Dendritic cell treated with granulocyte-macrophage colony-stimulating factor and Interleukin-4, amounts not matched to agents 40 ng/mL and 50 ng/mL, for 4 days (primary cell): ENCODE measurements at regions not wholly inside any gene's neighbourhood (a gene's known extent, or its start where the extent isn't known, plus 50 kb on each side); places are given as distances from the start of the nearest gene placed in this dataset.

Experiments
- H3K27ac Mint-ChIP-seq: one replicate; pipeline ENCODE4 v1.8.0; 2022; ENCODE audit warnings: mild to moderate bottlenecking, mixed read lengths
- H3K27me3 Mint-ChIP-seq: one replicate; pipeline ENCODE4 v1.8.0; 2022; ENCODE audit warnings: mild to moderate bottlenecking, mixed read lengths
- H3K36me3 Mint-ChIP-seq: one replicate; pipeline ENCODE4 v1.8.0; 2022; ENCODE audit warnings: low read depth, mixed read lengths
- H3K4me1 Mint-ChIP-seq: one replicate; pipeline ENCODE4 v1.8.0; 2022; ENCODE audit warnings: low read depth, mixed read lengths
- H3K4me3 Mint-ChIP-seq: one replicate; pipeline ENCODE4 v1.8.0; 2022; ENCODE audit warnings: mild to moderate bottlenecking, moderate library complexity, mixed read lengths
- H3K9me3 Mint-ChIP-seq: one replicate; pipeline ENCODE4 v1.8.0; 2022; ENCODE audit warnings: mixed read lengths
- intact Hi-C: fragments of 100-400 bp; cut with micrococcal nuclease; formaldehyde crosslinking; loops from one replicate; pipeline ENCODE4 v1.15.0; 2022

GRCh38 chr3:189460511-189460910 is 170.7 kb upstream of the TP63 start:
- Mint-ChIP-seq H3K36me3 (no peaks in the 10 kb centered on the region), H3K9me3 (peaks cover 10% of the 10 kb centered on the region), H3K4me1 (no peaks in the 10 kb centered on the region), H3K27ac (no peak overlapping the region), H3K4me3 (no peak overlapping the region), H3K27me3 (no peaks in the 10 kb centered on the region)
- intact Hi-C loops: no loop called here

- H3K36me3 Mint-ChIP-seq: no peaks in the 10 kb centered on the region
- no peaks in the 10 kb centered on the region for H3K9me3 Mint-ChIP-seq
- H3K4me3 Mint-ChIP-seq: no peak overlapping the region
- intact Hi-C loops: no loop called here
- H3K27ac Mint-ChIP-seq: no peak overlapping the region
- no peaks in the 10 kb centered on the region for H3K27me3 Mint-ChIP-seq
- no peaks in the 10 kb centered on the region for H3K4me1 Mint-ChIP-seq
These were observed 166.4 kb upstream of the TP63 start for GRCh38 chr3:189464799-189465198.

- Mint-ChIP-seq H3K4me3 (no peak overlapping the region), H3K36me3 (no peaks in the 10 kb centered on the region), H3K4me1 (no peaks in the 10 kb centered on the region), H3K27me3 (no peaks in the 10 kb centered on the region), H3K9me3 (no peaks in the 10 kb centered on the region), H3K27ac (no peak overlapping the region)
- intact Hi-C loops: no loop called here
These were observed 165.2 kb upstream of the TP63 start for GRCh38 chr3:189466004-189466403.

GRCh38 chr3:189467451-189467850 is 163.7 kb upstream of the TP63 start:
- H3K36me3 Mint-ChIP-seq: no peaks in the 10 kb centered on the region
- H3K27me3 Mint-ChIP-seq: no peaks in the 10 kb centered on the region
- intact Hi-C loops: no loop called here
- no peak overlapping the region for H3K4me3 Mint-ChIP-seq
- no peaks in the 10 kb centered on the region for H3K4me1 Mint-ChIP-seq
- no peak overlapping the region for H3K27ac Mint-ChIP-seq
- H3K9me3 Mint-ChIP-seq: no peaks in the 10 kb centered on the region

GRCh38 chr3:189474944-189475343 is 156.2 kb upstream of the TP63 start:
- Mint-ChIP-seq H3K27ac (no peak overlapping the region), H3K4me3 (no peak overlapping the region), H3K4me1 (no peaks in the 10 kb centered on the region), H3K9me3 (no peaks in the 10 kb centered on the region), H3K27me3 (no peaks in the 10 kb centered on the region), H3K36me3 (no peaks in the 10 kb centered on the region)
- intact Hi-C loops: no loop called here

GRCh38 chr3:189477614-189478013 is 153.6 kb upstream of the TP63 start:
- Mint-ChIP-seq H3K36me3 (no peaks in the 10 kb centered on the region), H3K9me3 (no peaks in the 10 kb centered on the region), H3K27me3 (no peaks in the 10 kb centered on the region), H3K4me3 (no peak overlapping the region), H3K27ac (no peak overlapping the region), H3K4me1 (no peaks in the 10 kb centered on the region)
- intact Hi-C loops: no loop called here

GRCh38 chr3:189486556-189486955 is 144.6 kb upstream of the TP63 start:
- H3K4me3 Mint-ChIP-seq: no peak overlapping the region
- no peaks in the 10 kb centered on the region for H3K36me3 Mint-ChIP-seq
- H3K4me1 Mint-ChIP-seq: no peaks in the 10 kb centered on the region
- H3K27me3 Mint-ChIP-seq: no peaks in the 10 kb centered on the region
- H3K27ac Mint-ChIP-seq: no peak overlapping the region
- H3K9me3 Mint-ChIP-seq: no peaks in the 10 kb centered on the region
- intact Hi-C loops: no loop called here

GRCh38 chr3:189488241-189488767 is 142.9 kb upstream of the TP63 start:
- no peak overlapping the region for H3K4me3 Mint-ChIP-seq
- no peaks in the 10 kb centered on the region for H3K36me3 Mint-ChIP-seq
- H3K4me1 Mint-ChIP-seq: no peaks in the 10 kb centered on the region
- intact Hi-C loops: no loop called here
- no peaks in the 10 kb centered on the region for H3K27me3 Mint-ChIP-seq
- no peak overlapping the region for H3K27ac Mint-ChIP-seq
- H3K9me3 Mint-ChIP-seq: no peaks in the 10 kb centered on the region

GRCh38 chr3:189490337-189490736 is 140.9 kb upstream of the TP63 start:
- no peaks in the 10 kb centered on the region for H3K36me3 Mint-ChIP-seq
- no peak overlapping the region for H3K4me3 Mint-ChIP-seq

GRCh38 chr3:189490749-189491148 is 140.4 kb upstream of the TP63 start:
- no peaks in the 10 kb centered on the region for H3K27me3 Mint-ChIP-seq
- no peak overlapping the region for H3K4me3 Mint-ChIP-seq
- H3K36me3 Mint-ChIP-seq: no peaks in the 10 kb centered on the region
- no peaks in the 10 kb centered on the region for H3K4me1 Mint-ChIP-seq
- intact Hi-C loops: no loop called here
- H3K9me3 Mint-ChIP-seq: no peaks in the 10 kb centered on the region
- no peak overlapping the region for H3K27ac Mint-ChIP-seq

More at GRCh38 chr3:189490337-189490736, 140.9 kb upstream of the TP63 start:
- Mint-ChIP-seq H3K9me3 (no peaks in the 10 kb centered on the region), H3K27me3 (no peaks in the 10 kb centered on the region), H3K4me1 (no peaks in the 10 kb centered on the region), H3K27ac (no peak overlapping the region)
- intact Hi-C loops: no loop called here

GRCh38 chr3:189491831-189492230 is 139.4 kb upstream of the TP63 start:
- Mint-ChIP-seq H3K36me3 (no peaks in the 10 kb centered on the region), H3K27me3 (no peaks in the 10 kb centered on the region), H3K9me3 (no peaks in the 10 kb centered on the region), H3K4me3 (no peak overlapping the region), H3K4me1 (no peaks in the 10 kb centered on the region), H3K27ac (no peak overlapping the region)
- intact Hi-C loops: no loop called here

- Mint-ChIP-seq H3K27me3 (no peaks in the 10 kb centered on the region), H3K36me3 (no peaks in the 10 kb centered on the region), H3K4me1 (no peaks in the 10 kb centered on the region), H3K4me3 (no peak overlapping the region), H3K9me3 (no peaks in the 10 kb centered on the region), H3K27ac (no peak overlapping the region)
- intact Hi-C loops: no loop called here
These were observed 137.9 kb upstream of the TP63 start for GRCh38 chr3:189493271-189493670.

- Mint-ChIP-seq H3K4me3 (no peak overlapping the region), H3K9me3 (no peaks in the 10 kb centered on the region), H3K27me3 (no peaks in the 10 kb centered on the region), H3K27ac (no peak overlapping the region), H3K36me3 (no peaks in the 10 kb centered on the region), H3K4me1 (no peaks in the 10 kb centered on the region)
- intact Hi-C loops: no loop called here
These were observed 136.6 kb upstream of the TP63 start for GRCh38 chr3:189494632-189495031.

GRCh38 chr3:189496375-189497138 is 134.6 kb upstream of the TP63 start:
- intact Hi-C loops: no loop called here
- Mint-ChIP-seq H3K4me1 (no peaks in the 10 kb centered on the region), H3K36me3 (no peaks in the 10 kb centered on the region), H3K4me3 (no peak overlapping the region), H3K9me3 (peaks cover 10% of the 10 kb centered on the region), H3K27ac (no peak overlapping the region), H3K27me3 (no peaks in the 10 kb centered on the region)
